ENCODE measurements at regions not wholly inside any gene's neighbourhood (a gene's known extent, or its start where the extent isn't known, plus 50 kb on each side); places are given as distances from the start of the nearest gene placed in this dataset.

- Mint-ChIP-seq H3K27ac (no peak overlapping the region), H3K9me3 (no peaks in the 10 kb centered on the region), H3K4me1 (no peaks in the 10 kb centered on the region), H3K4me3 (no peak overlapping the region), H3K27me3 (ENCODE audit: insufficient read depth) (no peaks in the 10 kb centered on the region), H3K36me3 (ENCODE audit: low read depth) (no peaks in the 10 kb centered on the region)
- Histone ChIP-seq H3K36me3 (ENCODE audit: control insufficient read depth, insufficient read depth, low read length) (no peaks in the 10 kb centered on the region), H3K4me1 (ENCODE audit: control insufficient read depth, insufficient read depth, low read length) (no peaks in the 10 kb centered on the region), H3K9ac (ENCODE audit: extremely low read depth, low read length, poor library complexity, severe bottlenecking) (no peak overlapping the region), H3K27me3 (ENCODE audit: control insufficient read depth, insufficient read depth, low read length, poor library complexity, severe bottlenecking) (no peaks in the 10 kb centered on the region), H3K27ac (ENCODE audit: low read depth, low read length) (no peak overlapping the region), H3K9me3 (ENCODE audit: control insufficient read depth, low read length) (no peaks in the 10 kb centered on the region), H3K4me3 (ENCODE audit: low read length) (no peak overlapping the region)
- TF ChIP-seq, protein P1, sequence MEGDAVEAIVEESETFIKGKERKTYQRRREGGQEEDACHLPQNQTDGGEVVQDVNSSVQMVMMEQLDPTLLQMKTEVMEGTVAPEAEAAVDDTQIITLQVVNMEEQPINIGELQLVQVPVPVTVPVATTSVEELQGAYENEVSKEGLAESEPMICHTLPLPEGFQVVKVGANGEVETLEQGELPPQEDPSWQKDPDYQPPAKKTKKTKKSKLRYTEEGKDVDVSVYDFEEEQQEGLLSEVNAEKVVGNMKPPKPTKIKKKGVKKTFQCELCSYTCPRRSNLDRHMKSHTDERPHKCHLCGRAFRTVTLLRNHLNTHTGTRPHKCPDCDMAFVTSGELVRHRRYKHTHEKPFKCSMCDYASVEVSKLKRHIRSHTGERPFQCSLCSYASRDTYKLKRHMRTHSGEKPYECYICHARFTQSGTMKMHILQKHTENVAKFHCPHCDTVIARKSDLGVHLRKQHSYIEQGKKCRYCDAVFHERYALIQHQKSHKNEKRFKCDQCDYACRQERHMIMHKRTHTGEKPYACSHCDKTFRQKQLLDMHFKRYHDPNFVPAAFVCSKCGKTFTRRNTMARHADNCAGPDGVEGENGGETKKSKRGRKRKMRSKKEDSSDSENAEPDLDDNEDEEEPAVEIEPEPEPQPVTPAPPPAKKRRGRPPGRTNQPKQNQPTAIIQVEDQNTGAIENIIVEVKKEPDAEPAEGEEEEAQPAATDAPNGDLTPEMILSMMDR (conservative IDR thresholded peaks at IDR 0.05) = no peak
- 88% methylated on average over 3 of the region's 4 CpGs; no CpG with 5 or more reads in 1 of the 2 experiments for WGBS, 2 experiments (ENCODE audit: insufficient coverage in 1 of 2, insufficient read length in 1 of 2)
- DNase-seq = no peak
These were observed 801.7 kb downstream of the DIPK2A start for GRCh38 chr3:144773350-144773749.

GRCh38 chr3:144774897-144775296, 803.3 kb downstream of the DIPK2A start:
- no peaks in the 10 kb centered on the region for H3K27me3 ChIP-seq (ENCODE audit: control insufficient read depth, insufficient read depth, low read length, poor library complexity, severe bottlenecking)
- H3K27ac Mint-ChIP-seq = no peak overlapping the region
- H3K4me1 Mint-ChIP-seq = no peaks in the 10 kb centered on the region
- H3K36me3 Mint-ChIP-seq (ENCODE audit: low read depth) = no peaks in the 10 kb centered on the region
- TF ChIP-seq, protein P1 (conservative IDR thresholded peaks at IDR 0.05) = no peak
- no peak overlapping the region for H3K4me3 Mint-ChIP-seq
- no peak overlapping the region for H3K4me3 ChIP-seq (ENCODE audit: low read length)
- no peak overlapping the region for H3K9ac ChIP-seq (ENCODE audit: extremely low read depth, low read length, poor library complexity, severe bottlenecking)
- no peaks in the 10 kb centered on the region for H3K9me3 Mint-ChIP-seq
- H3K9me3 ChIP-seq (ENCODE audit: control insufficient read depth, low read length) = no peaks in the 10 kb centered on the region
- H3K27ac ChIP-seq (ENCODE audit: low read depth, low read length) = no peak overlapping the region
- no peaks in the 10 kb centered on the region for H3K4me1 ChIP-seq (ENCODE audit: control insufficient read depth, insufficient read depth, low read length)
- no peak for DNase-seq
- 87 to 94% methylated on average over 3 to 5 of the region's 5 CpGs for WGBS, 2 experiments (ENCODE audit: insufficient coverage in 1 of 2, insufficient read length in 1 of 2)
- H3K27me3 Mint-ChIP-seq (ENCODE audit: insufficient read depth) = no peaks in the 10 kb centered on the region
- H3K36me3 ChIP-seq (ENCODE audit: control insufficient read depth, insufficient read depth, low read length) = no peaks in the 10 kb centered on the region

- H3K4me1 Mint-ChIP-seq = no peaks in the 10 kb centered on the region
- no peaks in the 10 kb centered on the region for H3K36me3 Mint-ChIP-seq (ENCODE audit: low read depth)
- H3K27ac ChIP-seq (ENCODE audit: low read depth, low read length) = no peak overlapping the region
- no peaks in the 10 kb centered on the region for H3K4me1 ChIP-seq (ENCODE audit: control insufficient read depth, insufficient read depth, low read length)
- H3K9me3 ChIP-seq (ENCODE audit: control insufficient read depth, low read length) = no peaks in the 10 kb centered on the region
- H3K27me3 Mint-ChIP-seq (ENCODE audit: insufficient read depth) = no peaks in the 10 kb centered on the region
- no peaks in the 10 kb centered on the region for H3K36me3 ChIP-seq (ENCODE audit: control insufficient read depth, insufficient read depth, low read length)
- TF ChIP-seq, protein P1 (conservative IDR thresholded peaks at IDR 0.05) = no peak
- no peaks in the 10 kb centered on the region for H3K9me3 Mint-ChIP-seq
- no peak overlapping the region for H3K9ac ChIP-seq (ENCODE audit: extremely low read depth, low read length, poor library complexity, severe bottlenecking)
- H3K27me3 ChIP-seq (ENCODE audit: control insufficient read depth, insufficient read depth, low read length, poor library complexity, severe bottlenecking) = no peaks in the 10 kb centered on the region
- no peak overlapping the region for H3K27ac Mint-ChIP-seq
- H3K4me3 Mint-ChIP-seq = no peak overlapping the region
- no peak overlapping the region for H3K4me3 ChIP-seq (ENCODE audit: low read length)
- no peak for DNase-seq
These were observed 803.9 kb downstream of the DIPK2A start for GRCh38 chr3:144775551-144775950.
